HCT116 (cell line): ENCODE measurements at regions not wholly inside any gene's neighbourhood (a gene's known extent, or its start where the extent isn't known, plus 50 kb on each side); places are given as distances from the start of the nearest gene placed in this dataset.

ENCODE experiments used
- ATAC-seq: fragments of 200-7000 bp; cut with Tn5 transposase; 2 replicates; pipeline ENCODE4 v1.9.1; 2020; ENCODE audit warnings: mild to moderate bottlenecking, moderate library complexity
- BruUV-seq: library from RNA; stranded (reverse); fragments of 400-500 nt; replicated peaks from 2 replicates; lab custom pipeline; 2021; lab: Mats Ljungman, UMichigan
- CTCF ChIA-PET: fragments of 300-600 bp; sonication (Branson Sonifier 250); formaldehyde crosslinking; loops from one replicate; lab custom pipeline; 2021; ENCODE audit warnings: antibody characterized with exemption; lab: Charles Lee
- POLR2A ChIA-PET: fragments of 300-600, 350-600 bp; sonication (Branson Sonifier 250); formaldehyde crosslinking; loops from one replicate; lab custom pipeline; 2021; ENCODE audit warnings: antibody characterized with exemption; lab: Charles Lee
- RAD21 ChIA-PET, 2 experiments: fragments of 300-600 bp; sonication (Branson Sonifier 250); formaldehyde crosslinking; loops; one replicate each; lab custom pipeline; 2023; ENCODE audit warnings: low total read pairs in 2 of 2; ENCODE audit not compliant: uncharacterized antibody in 2 of 2, unreplicated experiment in 2 of 2, low non-redundant PET in 1 of 2; lab: Charles Lee
- DNase-seq: peaks from one replicate; pipeline ENCODE4 v3.0.0-alpha.2; 2010; ENCODE audit warnings: low read depth, low spot score
- H2AFZ ChIP-seq: fragments of 200-600 bp; shearing (Covaris generic), sonication (generic); 2 replicates; pipeline ENCODE4 v1.6.1; 2017; ENCODE audit warnings: low read depth, mixed run types, mixed read lengths, antibody characterized with exemption, low read length; ENCODE audit not compliant: poor library complexity, severe bottlenecking
- H3K27ac ChIP-seq: 2 replicates; pipeline ENCODE4 v1.5.1; 2012; ENCODE audit warnings: low read depth, low read length
- H3K27me3 ChIP-seq: fragments of 200-600 bp; sonication (generic); 2 replicates; pipeline ENCODE4 v1.6.1; 2016; ENCODE audit warnings: mixed run types, low read length, mixed read lengths; ENCODE audit not compliant: insufficient read depth
- H3K36me3 ChIP-seq, 2 experiments: fragments of 200-500 bp in 1 of 2; fragments of 200-600 bp in 1 of 2; sonication (Bioruptor generic) in 1 of 2; sonication (generic) in 1 of 2; 2 replicates each; pipeline versions ENCODE4 v1.5.1 to v1.6.1; 2014 to 2016; ENCODE audit warnings: low read length in 2 of 2, inconsistent platforms in 1 of 2, mixed read lengths in 1 of 2, mixed run types in 1 of 2; ENCODE audit not compliant: insufficient read depth in 2 of 2, control insufficient read depth in 1 of 2
- H3K4me1 ChIP-seq, 2 experiments: fragments of 200-600 bp in 1 of 2; sonication (generic) in 1 of 2; 2 replicates each; pipeline versions ENCODE4 v1.5.1 to v1.6.1; 2012 to 2017; ENCODE audit warnings: low read length in 2 of 2, inconsistent platforms in 1 of 2, mild to moderate bottlenecking in 1 of 2, mixed read lengths in 1 of 2, mixed run types in 1 of 2, moderate library complexity in 1 of 2; ENCODE audit not compliant: insufficient read depth in 2 of 2, control insufficient read depth in 1 of 2
- H3K4me2 ChIP-seq: fragments of 200-600 bp; sonication (generic); 2 replicates; pipeline ENCODE4 v1.6.1; 2017; ENCODE audit warnings: mixed run types, low read length, mixed read lengths
- H3K4me3 ChIP-seq, 2 experiments: fragments of 200-600 bp in 1 of 2; sonication (generic) in 1 of 2; replicated peaks in 1 of 2; 2 replicates each; pipeline ENCODE4 v1.5.1; 2011 to 2016; ENCODE audit warnings: low read length in 2 of 2, control low read depth in 1 of 2, low read depth in 1 of 2, mild to moderate bottlenecking in 1 of 2, mixed read lengths in 1 of 2, mixed run types in 1 of 2
- H3K79me2 ChIP-seq: fragments of 200-600 bp; sonication (generic); 2 replicates; pipeline ENCODE4 v1.6.1; 2017; ENCODE audit warnings: mild to moderate bottlenecking, mixed run types, low read length, moderate library complexity, mixed read lengths; ENCODE audit not compliant: insufficient read depth
- H3K9ac ChIP-seq: fragments of 200-600 bp; sonication (generic); 2 replicates; pipeline ENCODE4 v1.6.1; 2016; ENCODE audit warnings: low read length, mixed read lengths
- H3K9me2 ChIP-seq: fragments of 200-600 bp; sonication (generic), shearing (Covaris generic); 2 replicates; pipeline ENCODE4 v1.6.1; 2017; ENCODE audit warnings: mixed run types, mild to moderate bottlenecking, moderate library complexity; ENCODE audit not compliant: insufficient read depth
- H3K9me3 ChIP-seq, 2 experiments: fragments of 200-500 bp in 1 of 2; fragments of 200-600 bp in 1 of 2; sonication (Bioruptor generic) in 1 of 2; sonication (generic) in 1 of 2; 2 replicates each; pipeline ENCODE4 v1.6.1; 2014 to 2017; ENCODE audit warnings: low read length in 2 of 2, mixed read lengths in 2 of 2, inconsistent platforms in 1 of 2, low read depth in 1 of 2, mild to moderate bottlenecking in 1 of 2, mixed run types in 1 of 2, moderate library complexity in 1 of 2; ENCODE audit not compliant: control insufficient read depth in 1 of 2, insufficient read depth in 1 of 2
- H4K20me1 ChIP-seq: fragments of 200-600 bp; sonication (generic), shearing (Covaris generic); 2 replicates; pipeline ENCODE4 v1.6.1; 2017; ENCODE audit warnings: mixed run types, mild to moderate bottlenecking, moderate library complexity; ENCODE audit not compliant: insufficient read depth
- CBX3 ChIP-seq: IDR thresholded peaks from 2 replicates; pipeline ENCODE4 v1.6.1; 2012; ENCODE audit warnings: low read depth
- CEBPB ChIP-seq: IDR thresholded peaks from 2 replicates; pipeline ENCODE4 v1.6.1; 2012; ENCODE audit warnings: low read depth
- EGR1 ChIP-seq: IDR thresholded peaks from 2 replicates; pipeline ENCODE4 v1.6.1; 2012; ENCODE audit warnings: low read depth
- ELF1 ChIP-seq: IDR thresholded peaks from 2 replicates; pipeline ENCODE4 v1.6.1; 2012; ENCODE audit warnings: low read depth, borderline replicate concordance
- EZH2 ChIP-seq: fragments of 200-600 bp; sonication (generic); IDR thresholded peaks from 2 replicates; pipeline ENCODE4 v1.6.1; 2017; ENCODE audit warnings: antibody characterized with exemption, mixed run types
- FOSL1 ChIP-seq: IDR thresholded peaks from 2 replicates; pipeline ENCODE4 v1.6.1; 2012; ENCODE audit warnings: low read depth
- JUND ChIP-seq: IDR thresholded peaks from 2 replicates; pipeline ENCODE4 v1.6.1; 2012
- POLR2A ChIP-seq: IDR thresholded peaks from 2 replicates; pipeline ENCODE4 v1.7.0; 2011; ENCODE audit warnings: borderline replicate concordance; ENCODE audit not compliant: insufficient read depth, insufficient read length; ENCODE audit errors: extremely low read depth
- POLR2AphosphoS5 ChIP-seq: IDR thresholded peaks from 2 replicates; pipeline ENCODE4 v1.6.1; 2011; ENCODE audit warnings: mild to moderate bottlenecking, low read depth, low read length, moderate library complexity
- RAD21 ChIP-seq: IDR thresholded peaks from 2 replicates; pipeline ENCODE4 v1.6.1; 2012; ENCODE audit warnings: low read depth, mild to moderate bottlenecking
- SIN3A ChIP-seq: IDR thresholded peaks from 2 replicates; pipeline ENCODE4 v1.6.1; 2012; ENCODE audit warnings: low read depth
- SP1 ChIP-seq: IDR thresholded peaks from 2 replicates; pipeline ENCODE4 v1.6.1; 2012; ENCODE audit warnings: low read depth
- SRF ChIP-seq: IDR thresholded peaks from 2 replicates; pipeline ENCODE4 v1.6.1; 2012; ENCODE audit warnings: low read depth
- YY1 ChIP-seq: IDR thresholded peaks from 2 replicates; pipeline ENCODE4 v1.6.1; 2011; ENCODE audit warnings: low read length, low read depth, moderate library complexity, mild to moderate bottlenecking; ENCODE audit not compliant: insufficient replicate concordance; ENCODE audit errors: extremely low read depth
- ZNF274 ChIP-seq: fragments of 200-500 bp; sonication (Bioruptor generic); IDR thresholded peaks from 2 replicates; pipeline ENCODE4 v1.6.1; 2014; ENCODE audit warnings: mild to moderate bottlenecking, low read depth, low read length, inconsistent platforms
- intact Hi-C: fragments of 100-400 bp; cut with micrococcal nuclease; formaldehyde crosslinking; loops from 2 replicates; pipeline ENCODE4 v1.10.0; 2022
- TF ChIP-seq, protein P1 (sequence below): IDR thresholded peaks from 2 replicates; pipeline ENCODE4 v1.6.1; 2011; ENCODE audit warnings: mild to moderate bottlenecking, low read length, moderate library complexity; ENCODE audit not compliant: insufficient replicate concordance; ENCODE audit errors: extremely low read depth
- TF ChIP-seq, protein P2 (sequence below), 3 experiments: fragments of 200-600 bp in 1 of 3; sonication (generic) in 1 of 3; IDR thresholded peaks in 2 of 3; conservative IDR thresholded peaks in 1 of 3; 2 replicates each; pipeline ENCODE4 v1.5.1; 2012 to 2017; ENCODE audit warnings: low read depth in 2 of 3, low read length in 2 of 3, antibody characterized with exemption in 1 of 3, borderline replicate concordance in 1 of 3, control low read depth in 1 of 3, mild to moderate bottlenecking in 1 of 3, mixed read lengths in 1 of 3, mixed run types in 1 of 3, moderate library complexity in 1 of 3; ENCODE audit not compliant: insufficient read depth in 1 of 3
- TF ChIP-seq, protein P3 (sequence below): IDR thresholded peaks from 2 replicates; pipeline ENCODE4 v1.6.1; 2012
- TF ChIP-seq, protein P4 (sequence below): IDR thresholded peaks from 2 replicates; pipeline ENCODE4 v1.6.1; 2012

DNA sequence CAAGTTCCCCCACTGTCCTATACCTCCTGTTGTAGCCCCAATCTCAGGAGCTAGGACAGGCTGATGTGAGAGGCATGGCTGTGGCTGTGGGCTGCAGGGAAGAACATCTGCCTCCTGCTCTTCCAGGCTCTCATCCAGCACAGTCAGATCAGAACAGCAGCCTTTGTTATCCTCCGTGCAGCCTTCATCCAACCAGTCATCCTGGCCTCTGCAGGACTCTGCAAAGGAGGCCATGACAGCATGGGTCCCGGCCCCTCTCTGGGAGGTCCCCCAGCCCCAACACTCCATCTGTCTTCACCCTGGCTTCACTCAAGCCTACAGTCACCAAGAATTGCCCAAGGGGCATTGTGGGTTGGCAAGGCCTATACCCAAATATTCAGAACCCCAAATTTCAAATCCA lies 223.2 kb upstream of the COPS8 start:
- H3K4me1 ChIP-seq = no peaks in the 10 kb centered on the region
- no peaks in the 10 kb centered on the region for H3K79me2 ChIP-seq
- ATAC-seq = no peak
- BruUV-seq = no TSS peak
- H2AFZ ChIP-seq = no peak overlapping the region
- peaks cover 38% of the 10 kb centered on the region for H3K27me3 ChIP-seq
- H4K20me1 ChIP-seq = no peaks in the 10 kb centered on the region
- no peak for DNase-seq
- H3K9ac ChIP-seq = no peak overlapping the region
- no peaks in the 10 kb centered on the region for H3K9me3 ChIP-seq
- TF ChIP-seq, protein P1, sequence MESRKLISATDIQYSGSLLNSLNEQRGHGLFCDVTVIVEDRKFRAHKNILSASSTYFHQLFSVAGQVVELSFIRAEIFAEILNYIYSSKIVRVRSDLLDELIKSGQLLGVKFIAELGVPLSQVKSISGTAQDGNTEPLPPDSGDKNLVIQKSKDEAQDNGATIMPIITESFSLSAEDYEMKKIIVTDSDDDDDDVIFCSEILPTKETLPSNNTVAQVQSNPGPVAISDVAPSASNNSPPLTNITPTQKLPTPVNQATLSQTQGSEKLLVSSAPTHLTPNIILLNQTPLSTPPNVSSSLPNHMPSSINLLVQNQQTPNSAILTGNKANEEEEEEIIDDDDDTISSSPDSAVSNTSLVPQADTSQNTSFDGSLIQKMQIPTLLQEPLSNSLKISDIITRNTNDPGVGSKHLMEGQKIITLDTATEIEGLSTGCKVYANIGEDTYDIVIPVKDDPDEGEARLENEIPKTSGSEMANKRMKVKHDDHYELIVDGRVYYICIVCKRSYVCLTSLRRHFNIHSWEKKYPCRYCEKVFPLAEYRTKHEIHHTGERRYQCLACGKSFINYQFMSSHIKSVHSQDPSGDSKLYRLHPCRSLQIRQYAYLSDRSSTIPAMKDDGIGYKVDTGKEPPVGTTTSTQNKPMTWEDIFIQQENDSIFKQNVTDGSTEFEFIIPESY = no peak
- TF ChIP-seq SIN3A (no peak), YY1 (no peak), JUND (no peak), ELF1 (no peak), EGR1 (no peak), EZH2 (no peak), FOSL1 (no peak), CBX3 (no peak), ZNF274 (no peak), CEBPB (no peak), SP1 (no peak), RAD21 (no peak), POLR2AphosphoS5 (no peak), SRF (no peak), POLR2A (no peak)
- TF ChIP-seq, protein P2, sequence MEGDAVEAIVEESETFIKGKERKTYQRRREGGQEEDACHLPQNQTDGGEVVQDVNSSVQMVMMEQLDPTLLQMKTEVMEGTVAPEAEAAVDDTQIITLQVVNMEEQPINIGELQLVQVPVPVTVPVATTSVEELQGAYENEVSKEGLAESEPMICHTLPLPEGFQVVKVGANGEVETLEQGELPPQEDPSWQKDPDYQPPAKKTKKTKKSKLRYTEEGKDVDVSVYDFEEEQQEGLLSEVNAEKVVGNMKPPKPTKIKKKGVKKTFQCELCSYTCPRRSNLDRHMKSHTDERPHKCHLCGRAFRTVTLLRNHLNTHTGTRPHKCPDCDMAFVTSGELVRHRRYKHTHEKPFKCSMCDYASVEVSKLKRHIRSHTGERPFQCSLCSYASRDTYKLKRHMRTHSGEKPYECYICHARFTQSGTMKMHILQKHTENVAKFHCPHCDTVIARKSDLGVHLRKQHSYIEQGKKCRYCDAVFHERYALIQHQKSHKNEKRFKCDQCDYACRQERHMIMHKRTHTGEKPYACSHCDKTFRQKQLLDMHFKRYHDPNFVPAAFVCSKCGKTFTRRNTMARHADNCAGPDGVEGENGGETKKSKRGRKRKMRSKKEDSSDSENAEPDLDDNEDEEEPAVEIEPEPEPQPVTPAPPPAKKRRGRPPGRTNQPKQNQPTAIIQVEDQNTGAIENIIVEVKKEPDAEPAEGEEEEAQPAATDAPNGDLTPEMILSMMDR (IDR thresholded peaks at IDR 0.05 in 2 of 3, conservative IDR thresholded peaks at IDR 0.05 in 1 of 3; ENCODE audit: borderline replicate concordance in 1 of 3, insufficient read depth in 1 of 3, low read depth in 2 of 3, low read length in 2 of 3) = no peak
- TF ChIP-seq, protein P3, sequence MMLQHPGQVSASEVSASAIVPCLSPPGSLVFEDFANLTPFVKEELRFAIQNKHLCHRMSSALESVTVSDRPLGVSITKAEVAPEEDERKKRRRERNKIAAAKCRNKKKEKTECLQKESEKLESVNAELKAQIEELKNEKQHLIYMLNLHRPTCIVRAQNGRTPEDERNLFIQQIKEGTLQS = no peak
- TF ChIP-seq, protein P4, sequence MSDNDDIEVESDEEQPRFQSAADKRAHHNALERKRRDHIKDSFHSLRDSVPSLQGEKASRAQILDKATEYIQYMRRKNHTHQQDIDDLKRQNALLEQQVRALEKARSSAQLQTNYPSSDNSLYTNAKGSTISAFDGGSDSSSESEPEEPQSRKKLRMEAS = no peak
- no peak overlapping the region for H3K27ac ChIP-seq
- POLR2A ChIA-PET = no interaction called here
- H3K4me2 ChIP-seq = no peak overlapping the region
- RAD21 ChIA-PET = no interaction called here
- no peaks in the 10 kb centered on the region for H3K36me3 ChIP-seq
- H3K9me2 ChIP-seq = no peaks in the 10 kb centered on the region
- no peak overlapping the region for H3K4me3 ChIP-seq
- intact Hi-C loops = no loop called here
- CTCF ChIA-PET = no interaction called here
